ENCODE measurements at regions not wholly inside any gene's neighbourhood (a gene's known extent, or its start where the extent isn't known, plus 50 kb on each side); places are given as distances from the start of the nearest gene placed in this dataset.

- TF ChIP-seq BCLAF1 (IDR thresholded peaks at IDR 0.05; ENCODE audit: borderline replicate concordance in 1 of 2, control insufficient read depth in 1 of 2, low read depth in 2 of 2, low read length in 1 of 2) (no peak), NFRKB (IDR thresholded peaks at IDR 0.05; ENCODE audit: low read depth) (no peak), CC2D1A (IDR thresholded peaks at IDR 0.05) (no peak), SNRNP70 (optimal IDR thresholded peaks at IDR 0.05; ENCODE audit: low read depth, low read length) (no peak)
Observed at GRCh38 chr11:33579101-33579500, 121.5 kb downstream of the C11orf91 start (continued).

GRCh38 chr11:33577204-33577603 lies 123.4 kb downstream of the C11orf91 start:
- intact Hi-C loops (cut with micrococcal nuclease) (no loop called here), in situ Hi-C loops (cut with MboI) (no loop called here)
- Histone ChIP-seq H3K9ac (ENCODE audit: insufficient read depth in 1 of 2, low read depth in 2 of 2, low read length in 2 of 2) (no peak overlapping the region), H3K27me3 (ENCODE audit: control insufficient read depth in 2 of 2, insufficient read depth in 2 of 2, low read length in 2 of 2) (peaks cover 19 to 55% of the 10 kb centered on the region in 2 experiments; a peak in 4 of 5 replicates), H3K27ac (ENCODE audit: extremely low read depth, low read depth, low read length) (no peak overlapping the region), H4K20me1 (replicated peaks; ENCODE audit: control insufficient read depth, insufficient read depth, low read length) (no peaks in the 10 kb centered on the region; the same call in 1 of the 2 replicates), H3K9me1 (ENCODE audit: control insufficient read depth, insufficient read depth, low read length) (no peaks in the 10 kb centered on the region), H2AFZ (ENCODE audit: low read depth, low read length) (no peak overlapping the region), H3K36me3 (ENCODE audit: control insufficient read depth, insufficient read depth, low read length) (no peaks in the 10 kb centered on the region), H3K79me2 (ENCODE audit: control insufficient read depth, insufficient read depth, low read length) (no peaks in the 10 kb centered on the region), H3K4me1 (replicated peaks in 1 of 2; ENCODE audit: control insufficient read depth in 2 of 2, insufficient read depth in 2 of 2, low read length in 2 of 2) (no peaks in the 10 kb centered on the region), H3K4me2 (ENCODE audit: insufficient read depth, low read length) (no peak overlapping the region), H3K9me3 (replicated peaks; ENCODE audit: control insufficient read depth, insufficient read depth, low read depth, low read length) (no peaks in the 10 kb centered on the region; the same call in 1 of the 2 replicates), H3K4me3 (no peak overlapping the region)
- no TSS peak for BruUV-seq (replicated peaks)
- FAIRE-seq = no peak
- no peak for DNase-seq (ENCODE audit: extremely low read depth in 1 of 4, low spot score in 3 of 4)
- ChIA-PET POLR2A (interaction anchor here (1.5 kb wide), 1 partner anchor 11 kb away, joined by 5 read pairs; no protein-coding TSS in a partner anchor), CTCF (ENCODE audit: low intra/inter-chr PET ratio) (no interaction called here)
- under 1% methylated on average over 6 of the region's 6 CpGs for WGBS (ENCODE audit: insufficient coverage, low coverage, missing lambda C conversion rate)
- no peak for ATAC-seq
- no peak for TF ChIP-seq FOXJ3 (CRISPR knock-in tag; IDR thresholded peaks at IDR 0.05)
- TF ChIP-seq HINFP (tag; conservative IDR thresholded peaks at IDR 0.05; ENCODE audit: low read depth) = no peak
- no peak for TF ChIP-seq RREB1 (CRISPR knock-in tag; IDR thresholded peaks at IDR 0.05)
- no peak for TF ChIP-seq ARHGAP35 (IDR thresholded peaks at IDR 0.05; ENCODE audit: partially characterized antibody)
- no peak for TF ChIP-seq THRB (CRISPR knock-in tag; conservative IDR thresholded peaks at IDR 0.05)

All from K562 (cell line).